DND-41 (cell line): ENCODE measurements at regions not wholly inside any gene's neighbourhood (a gene's known extent, or its start where the extent isn't known, plus 50 kb on each side); places are given as distances from the start of the nearest gene placed in this dataset.
A peak's percentile ranks its signal among the peaks of the same experiment; 100 is the strongest.

Experiments used
- ATAC-seq: fragments of 200-7000 bp; cut with Tn5 transposase; 3 replicates; pipeline ENCODE4 v1.9.1; 2021; ENCODE audit warnings: low read depth; ENCODE audit not compliant: insufficient read depth
- DNase-seq: peaks from one replicate; pipeline ENCODE4 v3.0.0-alpha.2; 2020
- H2AFZ ChIP-seq: 2 replicates; pipeline ENCODE4 v1.6.0; 2012; ENCODE audit warnings: low read depth, low read length
- H3K27ac ChIP-seq: 2 replicates; pipeline ENCODE4 v1.5.1; 2012; ENCODE audit warnings: low read length, inconsistent platforms
- H3K27me3 ChIP-seq: fragments of 200-600 bp; sonication (generic); 2 replicates; pipeline ENCODE4 v1.6.0; 2012; ENCODE audit warnings: low read length, mild to moderate bottlenecking, inconsistent platforms; ENCODE audit not compliant: insufficient read depth, poor library complexity
- H3K36me3 ChIP-seq: 2 replicates; pipeline ENCODE4 v1.5.1; 2012; ENCODE audit warnings: low read length, inconsistent platforms; ENCODE audit not compliant: insufficient read depth
- H3K4me1 ChIP-seq: 2 replicates; pipeline ENCODE4 v1.5.1; 2012; ENCODE audit warnings: mild to moderate bottlenecking, low read length; ENCODE audit not compliant: insufficient read depth
- H3K4me2 ChIP-seq: 2 replicates; pipeline ENCODE4 v1.6.0; 2012; ENCODE audit warnings: mild to moderate bottlenecking, moderate library complexity, low read length, inconsistent platforms; ENCODE audit not compliant: insufficient read depth
- H3K4me3 ChIP-seq, 2 experiments: fragments of 200-600 bp in 1 of 2; shearing (Covaris generic) in 1 of 2; 2 replicates each; pipeline ENCODE4 v1.5.1; 2012 to 2016; ENCODE audit warnings: inconsistent platforms in 2 of 2, low read length in 2 of 2, mild to moderate bottlenecking in 2 of 2, low read depth in 1 of 2, moderate library complexity in 1 of 2
- H3K79me2 ChIP-seq: 2 replicates; pipeline ENCODE4 v1.6.0; 2012; ENCODE audit warnings: low read length, inconsistent platforms; ENCODE audit not compliant: insufficient read depth
- H3K9ac ChIP-seq: 2 replicates; pipeline ENCODE4 v1.6.0; 2012; ENCODE audit warnings: low read depth, mild to moderate bottlenecking, inconsistent platforms, low read length, moderate library complexity
- H3K9me3 ChIP-seq: 2 replicates; pipeline ENCODE4 v1.5.1; 2012; ENCODE audit warnings: low read length, moderate library complexity, mild to moderate bottlenecking, inconsistent platforms; ENCODE audit not compliant: insufficient read depth, severe bottlenecking
- H4K20me1 ChIP-seq: 2 replicates; pipeline ENCODE4 v1.6.0; 2012; ENCODE audit warnings: low read length; ENCODE audit not compliant: insufficient read depth
- EZH2 ChIP-seq: IDR thresholded peaks from 3 replicates; pipeline ENCODE4 v1.6.1; 2012; ENCODE audit warnings: borderline replicate concordance, low read depth, mild to moderate bottlenecking, moderate library complexity, low read length, inconsistent platforms; ENCODE audit not compliant: severe bottlenecking
- TF ChIP-seq, protein P1 (sequence below): IDR thresholded peaks from 2 replicates; pipeline ENCODE4 v1.5.1; 2012; ENCODE audit warnings: borderline replicate concordance, low read length, moderate library complexity, mild to moderate bottlenecking; ENCODE audit not compliant: poor library complexity, severe bottlenecking; ENCODE audit errors: extremely low read depth

DNA sequence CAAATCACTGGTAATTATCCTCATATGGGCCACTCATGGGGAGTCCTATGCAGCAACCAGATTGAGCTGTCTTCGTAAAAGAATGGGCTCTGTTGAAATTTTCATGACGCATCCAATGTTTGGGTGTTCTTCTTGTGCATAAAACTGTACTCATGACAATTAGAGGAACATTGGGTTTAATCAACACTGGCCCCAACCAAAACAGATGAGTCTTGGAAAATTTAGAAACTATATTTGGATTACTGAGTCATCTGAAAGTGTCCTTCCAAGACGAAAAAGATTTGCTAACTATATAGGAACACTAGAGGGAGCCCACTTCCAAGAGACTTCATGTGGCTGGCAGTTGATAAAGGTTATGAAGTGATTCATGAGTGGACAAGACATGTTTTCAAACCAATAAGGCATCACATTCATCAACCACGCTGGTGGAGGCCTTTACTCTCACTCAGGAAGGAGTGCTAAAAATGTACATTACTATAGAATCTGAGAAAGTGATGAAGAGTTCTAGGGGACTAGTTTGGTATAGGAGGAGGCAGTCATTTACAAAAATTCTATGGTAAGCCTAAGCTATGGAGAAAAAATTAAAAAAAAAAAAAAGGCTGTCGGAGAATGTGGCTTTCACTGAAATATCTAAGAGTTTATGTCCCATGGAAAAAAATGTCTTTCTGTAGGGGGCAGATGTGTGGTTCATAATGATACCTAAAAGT is 313.5 kb downstream of the PRDM9 start:
- Histone ChIP-seq H4K20me1 (no peaks in the 10 kb centered on the region), H3K4me3 (no peak overlapping the region), H3K4me1 (no peaks in the 10 kb centered on the region), H3K79me2 (no peaks in the 10 kb centered on the region), H3K36me3 (no peaks in the 10 kb centered on the region), H3K27ac (no peak overlapping the region), H3K4me2 (no peak overlapping the region), H3K9ac (no peak overlapping the region), H3K9me3 (no peaks in the 10 kb centered on the region), H2AFZ (no peak overlapping the region), H3K27me3 (no peaks in the 10 kb centered on the region)
- DNase-seq (no peak), ATAC-seq (no peak)
- no peak for TF ChIP-seq EZH2
- TF ChIP-seq, protein P1, sequence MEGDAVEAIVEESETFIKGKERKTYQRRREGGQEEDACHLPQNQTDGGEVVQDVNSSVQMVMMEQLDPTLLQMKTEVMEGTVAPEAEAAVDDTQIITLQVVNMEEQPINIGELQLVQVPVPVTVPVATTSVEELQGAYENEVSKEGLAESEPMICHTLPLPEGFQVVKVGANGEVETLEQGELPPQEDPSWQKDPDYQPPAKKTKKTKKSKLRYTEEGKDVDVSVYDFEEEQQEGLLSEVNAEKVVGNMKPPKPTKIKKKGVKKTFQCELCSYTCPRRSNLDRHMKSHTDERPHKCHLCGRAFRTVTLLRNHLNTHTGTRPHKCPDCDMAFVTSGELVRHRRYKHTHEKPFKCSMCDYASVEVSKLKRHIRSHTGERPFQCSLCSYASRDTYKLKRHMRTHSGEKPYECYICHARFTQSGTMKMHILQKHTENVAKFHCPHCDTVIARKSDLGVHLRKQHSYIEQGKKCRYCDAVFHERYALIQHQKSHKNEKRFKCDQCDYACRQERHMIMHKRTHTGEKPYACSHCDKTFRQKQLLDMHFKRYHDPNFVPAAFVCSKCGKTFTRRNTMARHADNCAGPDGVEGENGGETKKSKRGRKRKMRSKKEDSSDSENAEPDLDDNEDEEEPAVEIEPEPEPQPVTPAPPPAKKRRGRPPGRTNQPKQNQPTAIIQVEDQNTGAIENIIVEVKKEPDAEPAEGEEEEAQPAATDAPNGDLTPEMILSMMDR = peak; percentile 31

DNA sequence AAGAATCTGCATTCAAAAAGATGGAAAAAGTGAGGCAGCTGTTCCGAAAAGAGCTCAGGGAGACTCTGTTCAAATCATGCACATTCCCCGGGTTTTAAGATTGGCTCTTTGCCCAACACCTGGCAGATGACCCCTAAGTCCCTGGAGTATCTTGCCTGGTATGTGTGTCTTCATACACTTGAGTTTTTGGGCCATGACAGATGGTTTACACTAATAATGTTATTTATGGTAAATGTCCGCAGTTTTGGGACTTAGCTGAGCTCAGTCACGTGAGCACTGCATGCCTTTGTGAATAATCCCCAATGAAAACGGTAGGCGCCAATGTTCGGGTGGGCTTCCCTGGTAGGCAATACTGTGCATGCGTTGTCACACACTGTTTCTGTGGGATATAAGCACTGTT is 316.1 kb downstream of the PRDM9 start:
- TF ChIP-seq, protein P1 = no peak
- no peak for ATAC-seq
- H3K79me2 ChIP-seq = no peaks in the 10 kb centered on the region

DNA sequence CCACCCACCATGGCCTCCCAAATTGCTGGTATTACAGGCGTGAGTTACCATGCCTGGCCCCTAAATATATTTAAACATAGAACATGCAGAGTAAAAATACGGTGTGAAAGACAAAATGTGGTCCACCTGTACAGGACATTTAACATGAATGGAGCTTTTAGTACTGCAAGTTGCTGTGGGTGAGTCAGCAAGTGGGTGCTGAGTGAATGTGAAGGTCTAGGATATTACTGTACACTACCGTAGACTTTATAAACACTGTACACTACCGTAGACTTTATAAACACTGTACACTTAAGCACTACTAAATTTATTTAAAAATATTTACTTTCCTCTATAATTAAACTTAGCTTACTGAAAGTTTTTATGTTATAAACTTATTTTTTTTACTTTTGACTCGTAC is 317.8 kb downstream of the PRDM9 start:
- DNase-seq = no peak
- H4K20me1 ChIP-seq = no peaks in the 10 kb centered on the region
- H2AFZ ChIP-seq = no peak overlapping the region
- H3K4me1 ChIP-seq = no peaks in the 10 kb centered on the region
- H3K79me2 ChIP-seq = no peaks in the 10 kb centered on the region
- H3K9me3 ChIP-seq = no peaks in the 10 kb centered on the region
- no peaks in the 10 kb centered on the region for H3K27me3 ChIP-seq
- H3K36me3 ChIP-seq = no peaks in the 10 kb centered on the region
- H3K4me3 ChIP-seq = no peak overlapping the region
- no peak overlapping the region for H3K27ac ChIP-seq
- no peak for ATAC-seq
- no peak for TF ChIP-seq EZH2
- TF ChIP-seq, protein P1 = no peak
- no peak overlapping the region for H3K9ac ChIP-seq
- H3K4me2 ChIP-seq = no peak overlapping the region

More for the DNA sequence above, 316.1 kb downstream of the PRDM9 start:
- Histone ChIP-seq H2AFZ (no peak overlapping the region), H3K4me3 (no peak overlapping the region), H3K4me2 (no peak overlapping the region), H4K20me1 (no peaks in the 10 kb centered on the region), H3K9me3 (no peaks in the 10 kb centered on the region), H3K36me3 (no peaks in the 10 kb centered on the region), H3K27me3 (no peaks in the 10 kb centered on the region), H3K27ac (no peak overlapping the region), H3K9ac (no peak overlapping the region), H3K4me1 (no peaks in the 10 kb centered on the region)
- DNase-seq = no peak
